HG02759 (cell line): ENCODE measurements at regions not wholly inside any gene's neighbourhood (a gene's known extent, or its start where the extent isn't known, plus 50 kb on each side); places are given as distances from the start of the nearest gene placed in this dataset.

ENCODE experiments used
- ATAC-seq: cut with Tn5 transposase; IDR thresholded peaks from one replicate; pipeline ENCODE4 v1.9.1; 2021; ENCODE audit warnings: mild to moderate bottlenecking, moderate library complexity; ENCODE audit not compliant: unreplicated experiment

DNA sequence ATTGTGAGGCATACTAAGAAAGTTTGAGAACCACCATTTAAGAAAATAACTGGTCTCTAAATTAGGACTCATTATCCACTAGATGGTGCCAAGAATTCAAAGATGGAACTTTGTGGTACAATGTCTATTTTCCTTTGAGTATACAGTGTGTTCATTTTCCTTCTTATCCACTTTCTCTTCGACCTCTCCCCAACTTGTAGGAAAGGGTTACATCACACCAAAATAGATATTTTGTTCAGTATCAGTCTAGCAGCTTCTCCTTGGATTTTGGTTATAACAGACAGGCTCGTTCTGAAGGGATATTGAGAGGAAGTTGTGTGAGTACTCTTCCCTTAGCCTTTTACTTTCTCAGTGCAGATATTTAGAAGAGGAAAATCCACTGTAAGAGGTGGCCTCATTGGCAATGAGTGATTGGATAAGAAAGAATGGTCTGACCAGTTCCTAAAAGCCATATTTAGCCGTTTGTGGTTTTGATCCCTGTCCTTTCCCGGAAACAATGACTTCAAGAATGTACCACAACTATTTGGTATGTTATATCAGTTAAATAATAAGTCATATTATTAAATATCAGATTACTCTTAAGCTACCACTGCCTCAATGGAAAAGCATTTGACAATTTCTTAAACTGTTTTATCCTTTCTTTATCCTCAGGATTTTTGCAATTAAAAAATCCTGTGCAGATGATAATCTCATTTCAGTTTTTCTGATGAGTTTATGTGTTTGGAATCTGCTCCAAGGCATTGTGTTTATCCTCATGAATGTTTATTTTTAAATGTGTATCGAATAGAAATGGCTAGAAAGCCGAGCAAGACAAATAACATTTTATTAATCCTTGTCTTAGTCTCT lies 69.0 kb upstream of the GRAMD2B start:
- ATAC-seq = peak; percentile 30

DNA sequence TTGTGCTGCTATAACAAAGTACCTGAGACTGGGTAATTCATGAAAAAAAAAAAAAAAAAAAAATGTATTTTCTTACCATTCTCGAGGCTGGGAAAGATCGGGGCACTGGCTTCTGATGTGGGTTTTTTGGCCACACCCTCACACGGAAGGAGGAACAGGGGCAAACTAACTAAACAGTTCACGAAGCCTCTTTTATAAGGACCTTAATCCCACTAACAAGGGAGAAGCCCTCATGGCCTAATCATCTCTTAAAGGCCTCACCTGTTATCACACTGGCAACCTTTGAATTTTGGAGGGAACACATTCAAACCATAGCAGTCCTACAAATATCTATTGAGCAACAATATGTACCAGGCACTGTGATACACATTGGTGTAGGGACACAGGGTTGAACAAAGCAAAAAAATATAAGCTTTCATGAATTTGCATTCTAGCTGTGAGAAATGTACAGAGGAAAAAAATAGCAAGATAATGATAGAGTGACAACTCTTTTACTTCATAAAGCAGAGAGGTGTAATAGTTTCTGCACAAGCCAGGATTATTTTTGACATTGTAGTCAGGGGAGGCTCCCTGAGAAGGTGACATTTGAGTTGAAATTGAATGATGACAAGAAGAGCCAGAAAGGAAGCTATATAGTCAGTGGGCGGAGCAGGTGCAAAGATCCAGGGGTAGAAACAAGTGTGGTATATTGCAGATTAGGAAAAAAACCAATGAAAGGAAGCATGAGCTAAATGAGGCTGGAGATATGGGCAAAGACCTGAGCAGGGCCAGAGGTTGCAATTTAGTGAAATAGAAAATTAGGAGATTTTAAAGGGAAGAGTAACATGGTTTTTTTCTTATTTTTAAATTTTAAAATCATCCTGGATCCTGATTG lies 68.1 kb upstream of the GRAMD2B start:
- no peak for ATAC-seq

DNA sequence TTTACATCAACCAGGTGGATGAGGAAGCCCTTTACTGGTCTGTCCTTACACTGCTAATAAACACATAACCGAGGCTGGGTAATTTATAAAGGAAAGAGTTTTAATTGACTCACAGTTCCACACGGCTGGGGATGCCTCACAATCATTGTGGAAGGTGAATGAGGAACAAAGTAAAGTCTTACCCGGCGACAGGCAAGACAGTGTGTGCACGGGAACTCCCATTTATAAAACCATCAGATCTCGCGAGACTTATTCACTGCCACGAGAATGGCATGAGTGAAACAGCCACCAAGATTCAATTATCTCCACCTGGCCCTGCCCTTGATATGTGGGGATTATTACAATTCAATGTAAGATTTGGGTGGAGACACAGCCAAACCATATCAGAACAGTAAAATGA lies 67.3 kb upstream of the GRAMD2B start:
- ATAC-seq = peak; percentile 38

DNA sequence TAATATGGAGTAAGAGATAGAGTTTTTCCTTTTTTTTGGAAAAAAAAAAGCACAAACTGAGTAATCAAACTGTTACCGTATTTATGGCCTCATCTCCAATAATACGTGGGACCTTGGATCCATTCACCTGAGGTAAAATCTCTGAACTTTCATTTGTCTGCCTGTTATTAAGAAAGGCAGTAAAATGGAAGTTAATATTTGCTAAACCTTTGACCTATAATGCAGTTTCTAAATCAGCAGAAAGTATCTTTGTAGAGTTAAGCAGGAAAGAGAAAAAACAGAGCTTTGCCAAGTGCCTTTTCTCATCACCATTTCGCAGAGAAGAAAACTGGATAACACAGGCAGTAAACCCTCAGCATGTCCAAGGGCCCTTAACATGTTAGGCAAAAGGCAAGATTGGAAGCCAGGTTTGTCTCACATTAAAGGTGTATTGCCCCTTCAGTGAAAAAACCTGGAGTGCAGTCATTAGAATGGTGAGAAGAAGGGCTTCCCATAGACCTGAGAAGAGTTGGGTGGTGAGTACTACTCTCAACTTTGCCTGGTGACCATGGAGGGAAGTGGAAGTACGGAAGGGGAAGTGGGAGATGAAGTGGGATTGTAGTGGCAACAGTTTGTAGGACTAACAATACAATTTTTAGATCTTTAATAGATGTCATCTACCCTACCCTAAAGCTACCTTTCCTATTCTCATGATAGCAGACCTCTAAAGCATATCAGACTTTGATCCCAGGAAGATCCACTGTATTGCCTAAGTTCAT lies 65.4 kb upstream of the GRAMD2B start:
- ATAC-seq = no peak

DNA sequence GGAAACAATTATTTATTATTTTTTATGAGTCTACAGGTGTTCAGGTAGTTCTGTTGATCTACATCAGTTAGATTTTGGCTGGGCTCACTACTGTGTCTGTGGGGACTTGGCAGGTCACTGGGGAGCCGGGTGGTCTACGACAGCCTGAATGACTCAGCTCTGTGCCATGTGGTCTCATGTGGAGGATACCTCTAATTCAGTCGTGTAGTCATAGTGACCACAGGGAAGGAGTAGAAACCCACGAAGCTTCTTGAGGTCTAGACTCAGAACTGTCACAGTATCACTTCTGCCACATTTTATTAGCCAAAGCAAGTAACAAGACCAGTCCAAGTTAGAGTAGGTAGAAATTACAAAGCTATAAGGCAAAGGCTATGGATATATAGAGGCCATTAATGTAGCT lies 64.7 kb upstream of the GRAMD2B start:
- ATAC-seq = peak; percentile 84

DNA sequence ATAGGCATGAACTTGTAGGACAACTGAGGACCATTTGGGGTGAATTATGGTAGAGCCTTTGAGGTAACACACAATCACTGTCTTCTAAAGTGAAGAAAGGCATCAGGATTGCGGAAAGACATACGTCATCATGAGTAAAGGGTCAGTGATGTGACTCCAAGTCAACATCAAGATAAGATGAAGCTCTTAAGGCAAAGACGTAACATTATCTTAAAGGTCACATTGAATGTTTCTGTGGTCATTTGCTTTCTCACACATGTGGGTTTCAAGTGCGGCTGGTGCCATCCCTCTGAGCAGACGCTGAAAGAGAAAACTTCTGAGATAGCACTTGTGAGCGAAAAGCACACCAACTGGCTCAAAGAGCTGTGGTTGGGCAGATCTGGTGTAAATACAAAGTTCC lies 63.3 kb upstream of the GRAMD2B start:
- no peak for ATAC-seq

DNA sequence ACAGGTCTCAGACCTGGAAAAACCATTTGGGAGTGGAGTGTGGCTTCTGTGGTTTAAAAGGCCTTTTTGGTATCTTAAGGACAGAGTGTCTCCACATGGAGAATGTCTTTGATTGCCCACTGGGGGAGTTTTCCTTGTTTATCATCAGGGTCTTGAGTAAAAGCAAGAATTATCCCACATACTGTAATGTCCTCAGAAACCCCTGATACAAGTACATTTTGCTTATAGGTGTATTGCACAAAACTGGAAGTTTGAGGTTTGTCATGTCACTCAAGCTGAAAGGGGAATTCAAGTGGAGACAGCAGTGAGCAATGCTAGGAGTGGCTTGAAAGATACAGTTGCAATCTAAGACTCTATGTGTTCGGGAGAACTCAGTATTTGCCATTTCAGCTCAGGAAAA lies 62.7 kb upstream of the GRAMD2B start:
- no peak for ATAC-seq

DNA sequence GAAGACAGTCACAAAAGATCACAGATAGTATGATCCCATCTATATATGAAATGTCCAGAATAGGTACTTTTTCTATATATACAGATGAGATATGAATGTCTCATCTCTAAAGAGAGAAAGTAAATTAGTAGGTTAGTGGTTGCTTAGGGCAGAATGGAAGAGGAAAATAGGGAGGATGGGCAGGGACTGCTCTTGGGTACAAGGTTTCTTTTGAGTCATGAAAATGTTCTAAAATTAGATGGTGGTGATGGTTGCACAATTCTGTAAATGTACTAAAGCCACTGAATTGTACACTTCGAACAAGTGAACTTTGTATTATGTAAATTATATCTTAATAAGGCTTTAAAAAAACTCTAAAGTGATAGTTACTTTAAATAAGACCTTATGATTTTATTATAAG lies 59.6 kb upstream of the GRAMD2B start:
- ATAC-seq = no peak

DNA sequence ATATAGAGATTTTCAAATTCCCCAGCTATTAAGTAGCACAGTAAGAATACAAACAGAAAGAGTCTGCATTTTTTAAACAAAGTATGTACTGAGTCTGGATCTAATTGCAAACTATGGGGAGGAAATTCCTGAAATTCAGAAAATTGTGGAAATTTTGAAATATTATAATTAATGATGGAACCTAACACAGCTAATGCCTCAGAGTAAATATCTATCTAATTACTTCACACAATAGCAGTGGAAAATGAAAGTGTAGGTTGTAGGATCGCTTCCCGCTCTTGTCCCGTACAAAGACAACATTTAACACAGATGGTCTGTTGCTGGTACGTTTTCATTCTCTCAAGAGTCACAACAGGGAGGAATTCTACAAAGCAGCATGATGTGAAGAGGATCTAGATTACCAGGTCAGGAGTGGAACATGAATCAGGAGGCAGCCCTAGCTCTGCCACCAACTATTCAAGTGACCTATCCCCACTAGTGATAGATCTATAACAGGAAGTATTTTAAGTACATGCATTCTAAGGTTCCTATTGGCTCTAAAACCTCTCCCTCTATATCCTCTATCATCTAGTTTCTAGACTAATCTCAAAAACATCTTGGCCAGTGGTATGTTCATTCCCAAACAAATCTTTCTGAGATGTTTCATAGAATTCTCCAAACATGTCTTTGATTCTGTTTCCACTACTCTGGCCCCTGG lies 58.9 kb upstream of the GRAMD2B start:
- ATAC-seq = no peak

DNA sequence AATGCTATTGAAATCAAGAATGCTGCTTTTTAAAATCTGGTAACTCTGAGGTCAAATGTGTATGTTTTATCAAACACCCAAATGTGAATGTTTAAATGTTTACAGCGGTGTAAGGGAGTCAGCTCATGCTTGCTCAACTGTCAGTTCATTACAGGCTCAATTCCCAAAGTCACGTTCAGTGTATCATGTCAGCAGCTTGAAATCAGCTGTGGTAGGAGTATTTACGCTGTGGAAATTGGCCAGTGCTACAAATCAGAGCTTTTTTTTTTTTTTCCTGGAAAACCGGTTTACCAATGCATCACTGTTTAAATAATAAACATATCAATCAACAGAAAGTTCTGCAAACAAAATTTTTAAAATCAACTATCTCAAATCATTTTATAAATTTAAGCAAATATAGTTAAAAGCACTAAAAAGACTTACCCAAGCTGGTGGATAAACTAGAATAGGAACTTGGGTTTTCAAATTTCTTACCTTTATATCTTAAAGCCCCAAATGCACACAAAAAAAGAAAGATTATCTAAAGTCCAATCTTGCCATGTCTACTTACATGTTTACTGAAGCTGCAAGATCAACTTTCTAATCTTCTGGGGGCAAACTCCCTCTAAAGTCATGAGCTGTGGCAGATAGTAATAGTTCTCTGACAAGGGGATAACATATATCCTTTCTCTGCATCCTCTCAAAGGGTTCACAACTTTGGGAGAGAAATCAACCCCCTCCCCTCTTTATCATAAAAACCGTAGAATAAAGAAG lies 57.6 kb upstream of the GRAMD2B start:
- ATAC-seq = no peak

DNA sequence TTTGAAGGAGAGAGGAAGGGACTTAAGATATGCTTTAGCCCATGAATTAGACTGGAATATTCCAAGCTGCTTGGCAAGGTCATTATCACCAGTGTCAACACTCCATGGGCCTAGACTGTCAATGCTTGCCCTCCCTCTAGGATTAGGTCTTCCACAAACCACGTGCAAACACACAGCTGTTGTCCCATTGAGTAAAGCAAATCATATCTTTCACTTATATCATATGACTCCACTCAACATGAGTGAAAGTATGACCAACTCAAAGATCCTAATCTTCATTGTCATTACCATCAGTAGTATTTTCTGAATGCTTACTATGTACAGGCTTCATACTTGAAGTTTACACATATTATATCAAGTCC lies 57.0 kb upstream of the GRAMD2B start:
- no peak for ATAC-seq

DNA sequence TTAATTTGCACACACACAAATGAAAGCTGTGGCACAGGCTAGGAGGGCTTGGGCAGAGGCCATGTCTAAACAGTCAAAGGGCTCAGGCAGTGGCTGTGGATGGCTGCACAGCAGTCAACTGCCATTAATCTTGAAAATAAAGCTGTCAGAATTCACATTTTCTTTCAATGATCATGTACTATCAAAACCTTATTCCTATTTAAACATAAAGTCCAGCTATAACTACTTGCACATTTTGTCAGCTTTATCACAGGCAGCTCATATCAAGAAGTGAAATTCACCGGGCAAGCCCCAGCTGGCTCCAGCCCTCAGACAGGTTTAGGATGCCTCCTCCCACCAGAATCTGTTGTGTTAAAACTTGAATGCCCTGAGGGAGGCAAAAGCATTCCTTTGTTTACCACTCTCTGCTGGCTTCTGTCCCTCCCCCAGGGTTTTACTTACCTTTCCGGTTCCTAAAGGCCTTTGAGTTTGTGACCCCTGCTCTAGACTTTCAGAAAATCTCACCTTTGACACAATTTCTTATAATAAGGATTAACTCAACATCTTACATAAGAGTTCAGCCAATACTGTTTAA lies 54.9 kb upstream of the GRAMD2B start:
- no peak for ATAC-seq

DNA sequence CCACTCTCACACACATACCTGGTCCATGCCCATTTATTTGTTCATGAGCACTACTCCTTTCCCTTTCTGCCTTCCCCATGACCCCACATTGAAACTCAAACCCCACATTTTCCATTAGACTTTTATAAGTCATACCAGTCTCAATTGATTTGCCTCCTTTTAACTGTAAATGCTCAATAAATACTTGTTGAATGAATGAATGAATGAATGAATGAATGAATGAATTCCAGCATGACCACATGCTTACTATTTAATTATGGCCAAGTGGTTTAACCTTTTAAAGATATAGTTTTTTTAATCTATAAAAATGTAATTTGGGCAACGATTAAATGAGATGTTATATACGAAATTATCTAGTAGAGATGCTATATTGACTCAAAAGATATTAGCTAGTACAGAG lies 54.1 kb upstream of the GRAMD2B start:
- no peak for ATAC-seq

DNA sequence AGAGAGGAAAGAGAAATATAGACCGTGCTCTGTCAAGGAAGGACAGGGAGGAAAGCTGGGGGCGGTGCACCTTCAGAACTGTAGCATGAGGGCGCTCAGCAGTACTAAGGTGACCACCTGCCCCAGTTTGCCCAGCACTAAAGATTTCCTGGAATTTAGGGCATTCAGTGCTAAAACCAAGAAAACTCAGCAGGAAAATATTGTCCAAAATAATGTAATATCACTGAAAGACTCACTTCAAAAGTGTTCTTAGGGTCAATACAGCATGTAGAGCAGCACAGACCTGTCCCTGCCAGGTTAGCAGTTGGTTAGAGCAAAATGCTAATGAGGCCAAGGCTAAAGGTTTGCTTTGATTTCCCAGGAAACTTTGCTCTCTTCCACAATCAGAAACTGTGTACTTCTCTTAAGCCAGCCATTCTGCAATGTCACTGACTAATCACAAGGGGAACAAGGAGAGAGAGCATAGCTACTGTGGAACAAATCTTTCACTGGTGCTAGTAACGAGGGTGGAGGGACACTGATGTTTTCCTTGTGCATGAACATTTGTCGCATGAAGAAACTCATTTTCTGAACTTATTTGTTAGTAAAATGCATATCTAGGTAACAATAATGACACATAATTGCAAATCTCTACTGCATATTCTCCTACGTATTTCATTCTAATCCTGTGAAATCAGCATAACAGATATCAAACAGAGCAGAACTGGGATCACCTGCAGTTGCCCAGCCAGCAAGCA lies 53.0 kb upstream of the GRAMD2B start:
- ATAC-seq = no peak

DNA sequence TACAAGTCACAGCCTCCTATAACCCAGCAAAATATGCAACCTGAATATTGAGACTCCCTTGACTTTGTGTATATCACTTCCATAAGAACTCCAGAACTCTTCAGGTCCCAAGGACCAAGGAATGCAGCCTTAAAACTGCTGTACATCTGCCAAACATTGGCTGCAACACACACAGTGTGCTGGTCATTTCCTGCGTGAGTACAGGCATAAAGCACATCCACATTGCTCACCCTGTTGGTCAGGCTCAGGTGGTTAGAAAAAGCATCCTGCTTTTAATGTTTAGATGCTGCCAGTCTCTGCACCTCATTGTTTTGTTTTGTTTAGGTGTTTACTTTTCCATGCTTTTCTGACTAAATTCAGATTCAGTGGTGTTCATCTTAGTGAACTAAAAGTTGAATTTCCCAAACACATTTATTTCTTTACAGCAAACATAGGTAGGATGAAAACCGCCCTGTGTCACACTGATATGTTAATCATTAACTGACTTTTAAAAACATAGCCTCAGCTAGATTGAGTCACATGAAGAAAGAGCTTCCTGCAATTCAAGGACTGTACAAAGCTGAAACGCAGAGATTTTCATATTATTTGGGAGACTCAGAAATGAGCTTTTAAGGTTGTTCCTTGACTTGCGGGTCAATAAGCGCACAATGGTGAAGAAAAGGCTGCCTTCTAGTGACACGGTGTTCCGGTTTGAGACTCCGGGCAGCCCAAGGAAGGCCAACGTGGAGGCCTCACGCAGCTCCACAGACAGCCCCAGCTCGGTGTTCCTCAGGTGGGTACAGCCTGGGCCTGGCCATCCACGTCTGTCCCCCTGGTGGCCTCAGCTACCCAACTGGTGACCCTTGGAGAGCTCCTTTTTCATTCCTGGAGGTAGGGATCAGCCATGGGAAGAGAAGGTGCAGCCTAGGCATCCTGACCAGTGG lies 52.2 kb upstream of the GRAMD2B start:
- ATAC-seq = no peak

DNA sequence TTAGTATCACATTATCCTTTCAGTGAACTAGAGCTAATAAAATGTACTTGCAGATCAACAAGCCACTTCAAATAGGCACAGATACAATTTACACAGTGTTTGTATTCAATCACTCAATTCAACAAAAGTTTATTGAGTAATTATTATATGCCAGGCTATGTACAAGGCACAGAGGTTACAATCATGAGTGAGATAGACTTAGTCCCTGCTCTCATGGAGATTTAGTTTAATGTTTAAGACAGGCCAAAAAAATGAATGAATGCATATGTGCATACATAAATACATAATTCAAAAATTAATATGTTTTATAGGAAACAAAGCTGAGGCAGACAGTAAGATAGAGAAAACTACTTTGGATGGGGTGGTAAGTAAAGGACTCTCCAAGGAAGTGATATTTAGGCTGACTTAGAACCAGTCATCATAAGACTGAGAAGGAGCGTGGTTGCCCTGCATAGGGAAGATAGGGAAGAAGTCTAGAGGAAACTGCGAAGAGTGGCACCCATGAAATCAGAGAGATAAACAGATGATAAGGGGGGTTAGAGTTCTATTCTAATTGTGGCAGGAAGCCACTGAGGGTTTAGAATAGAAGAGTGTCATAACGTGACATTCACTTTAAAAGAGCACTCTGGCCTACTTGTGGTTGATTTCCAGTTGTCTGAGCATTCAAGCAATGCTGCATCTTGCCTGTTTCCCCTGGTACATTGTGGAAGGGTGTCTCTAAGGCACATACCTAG lies 49.7 kb upstream of the GRAMD2B start:
- no peak for ATAC-seq
